ENCODE measurements at regions not wholly inside any gene's neighbourhood (a gene's known extent, or its start where the extent isn't known, plus 50 kb on each side); places are given as distances from the start of the nearest gene placed in this dataset.
"Not testable (repeated sequence)": the region's sequence is repeated elsewhere in the genome, so short reads cannot be mapped to it uniquely, and the experiment has no call there.

GRCh38 chr18:54662986-54663385 is 71.9 kb downstream of the DYNAP start (continued):
- TF ChIP-seq CUX1 (CRISPR knock-in tag; IDR thresholded peaks at IDR 0.05) (no peak), NKRF (IDR thresholded peaks at IDR 0.05; ENCODE audit: borderline replicate concordance) (no peak)

DNA sequence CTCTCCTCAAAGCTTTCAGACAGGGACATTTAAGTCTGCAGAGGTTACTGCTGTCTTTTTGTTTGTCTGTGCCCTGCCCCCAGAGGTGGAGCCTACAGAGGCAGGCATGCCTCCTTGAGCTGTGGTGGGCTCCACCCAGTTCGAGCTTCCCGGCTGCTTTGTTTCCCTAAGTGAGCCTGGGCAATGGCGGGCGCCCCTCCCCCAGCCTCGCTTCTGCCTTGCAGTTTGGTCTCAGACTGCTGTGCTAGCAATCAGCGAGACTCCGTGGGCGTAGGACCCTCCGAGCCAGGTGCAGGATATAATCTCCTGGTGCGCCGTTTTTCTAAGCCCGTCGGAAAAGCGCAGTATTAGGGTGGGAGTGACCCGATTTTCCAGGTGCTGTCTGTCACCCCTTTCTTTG is 78.7 kb downstream of the DYNAP start:
- H3K36me3 ChIP-seq (ENCODE audit: control insufficient read depth, insufficient read depth, low read length); CTCF ChIA-PET (ENCODE audit: low intra/inter-chr PET ratio); H4K20me1 ChIP-seq (replicated peaks; ENCODE audit: control insufficient read depth, insufficient read depth, low read length); H3K9me3 ChIP-seq (replicated peaks; ENCODE audit: control insufficient read depth, insufficient read depth, low read depth, low read length); H3K27me3 ChIP-seq (ENCODE audit: control insufficient read depth in 2 of 2, insufficient read depth in 2 of 2, low read length in 2 of 2); in situ Hi-C loops (cut with MboI); H3K79me2 ChIP-seq (ENCODE audit: control insufficient read depth, insufficient read depth, low read length); H3K4me3 ChIP-seq; H3K4me2 ChIP-seq (ENCODE audit: insufficient read depth, low read length); H3K27ac ChIP-seq (ENCODE audit: extremely low read depth, low read depth, low read length); POLR2A ChIA-PET; H3K9ac ChIP-seq (ENCODE audit: insufficient read depth in 1 of 2, low read depth in 2 of 2, low read length in 2 of 2); FAIRE-seq; ATAC-seq; H3K9me1 ChIP-seq (ENCODE audit: control insufficient read depth, insufficient read depth, low read length); BruUV-seq (replicated peaks); H3K4me1 ChIP-seq (replicated peaks in 1 of 2; ENCODE audit: control insufficient read depth in 2 of 2, insufficient read depth in 2 of 2, low read length in 2 of 2); DNase-seq (ENCODE audit: extremely low read depth in 1 of 4, low spot score in 3 of 4); H2AFZ ChIP-seq (ENCODE audit: low read depth, low read length): not testable (repeated sequence)
- intact Hi-C loops (cut with micrococcal nuclease) = loop anchor here (2.0 to 5.0 kb wide), 2 partner anchors 112 to 277 kb away; no protein-coding TSS in a partner anchor
- WGBS (ENCODE audit: insufficient coverage, low coverage, missing lambda C conversion rate) = 21% methylated on average over 5 of the region's 15 CpGs
